RWPE1 (cell line): ENCODE measurements at regions not wholly inside any gene's neighbourhood (a gene's known extent, or its start where the extent isn't known, plus 50 kb on each side); places are given as distances from the start of the nearest gene placed in this dataset.

Experiments used
- CTCF ChIA-PET: fragments of 350-600 bp; sonication (Branson Sonifier 250); formaldehyde crosslinking; extraction: SDS; loops from one replicate; lab custom pipeline; 2021; lab: Yijun Ruan, JAX
- POLR2A ChIA-PET: fragments of 400-600 bp; formaldehyde crosslinking; extraction: SDS; loops from one replicate; lab custom pipeline; 2020; ENCODE audit warnings: antibody characterized with exemption; ENCODE audit not compliant: low non-redundant PET; lab: Yijun Ruan, JAX
- DNase-seq: peaks from one replicate; pipeline ENCODE4 v3.0.0; 2012; ENCODE audit warnings: low spot score
- H3K27ac ChIP-seq: fragments of 450-650 bp; 2 replicates; pipeline ENCODE4 v1.5.1; 2017
- TF ChIP-seq, protein P1 (sequence below): fragments of 450-650 bp; conservative IDR thresholded peaks from 2 replicates; pipeline ENCODE4 v1.5.1; 2017; ENCODE audit warnings: low read depth, mild to moderate bottlenecking

DNA sequence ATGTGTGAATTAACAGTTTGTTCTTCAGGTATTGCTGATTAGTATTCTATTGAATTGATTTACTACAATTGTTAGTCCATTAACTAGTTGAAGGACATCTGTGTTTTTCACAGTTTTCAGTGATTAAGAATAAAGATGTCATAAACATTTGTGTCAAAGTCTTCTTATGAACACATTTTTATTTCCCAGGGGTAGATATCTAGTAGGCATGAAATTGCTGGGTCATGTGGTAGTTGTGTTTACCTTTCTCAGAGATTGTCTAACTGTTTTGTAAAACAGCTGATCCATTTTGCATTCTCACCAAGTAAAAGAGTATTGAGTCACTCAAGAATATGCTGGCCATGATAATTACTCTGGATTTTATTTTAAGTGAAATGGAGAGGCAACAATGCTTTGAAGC lies 1145.3 kb downstream of the FSCB start:
- DNase-seq: no peak
- POLR2A ChIA-PET: no interaction called here

DNA sequence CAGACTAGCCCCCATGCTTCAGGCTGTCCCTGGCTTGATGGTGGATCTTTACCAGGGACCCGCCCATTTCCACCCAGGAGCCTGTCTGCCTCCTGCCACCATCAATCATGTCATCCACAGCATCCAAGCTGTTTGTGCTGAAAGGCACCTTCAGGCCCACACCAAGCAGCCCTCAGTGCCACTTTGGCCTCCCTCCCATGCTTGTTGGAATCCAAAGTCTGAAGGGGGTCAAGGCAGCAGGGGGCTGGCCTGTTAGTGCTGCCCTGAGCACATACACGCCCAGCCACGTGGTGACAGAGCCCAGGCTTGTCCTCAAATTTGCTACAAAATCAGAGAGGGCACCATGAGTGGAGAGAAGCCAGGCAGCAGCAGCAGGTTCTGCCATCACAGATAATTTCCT lies 1146.8 kb downstream of the FSCB start:
- TF ChIP-seq, protein P1, sequence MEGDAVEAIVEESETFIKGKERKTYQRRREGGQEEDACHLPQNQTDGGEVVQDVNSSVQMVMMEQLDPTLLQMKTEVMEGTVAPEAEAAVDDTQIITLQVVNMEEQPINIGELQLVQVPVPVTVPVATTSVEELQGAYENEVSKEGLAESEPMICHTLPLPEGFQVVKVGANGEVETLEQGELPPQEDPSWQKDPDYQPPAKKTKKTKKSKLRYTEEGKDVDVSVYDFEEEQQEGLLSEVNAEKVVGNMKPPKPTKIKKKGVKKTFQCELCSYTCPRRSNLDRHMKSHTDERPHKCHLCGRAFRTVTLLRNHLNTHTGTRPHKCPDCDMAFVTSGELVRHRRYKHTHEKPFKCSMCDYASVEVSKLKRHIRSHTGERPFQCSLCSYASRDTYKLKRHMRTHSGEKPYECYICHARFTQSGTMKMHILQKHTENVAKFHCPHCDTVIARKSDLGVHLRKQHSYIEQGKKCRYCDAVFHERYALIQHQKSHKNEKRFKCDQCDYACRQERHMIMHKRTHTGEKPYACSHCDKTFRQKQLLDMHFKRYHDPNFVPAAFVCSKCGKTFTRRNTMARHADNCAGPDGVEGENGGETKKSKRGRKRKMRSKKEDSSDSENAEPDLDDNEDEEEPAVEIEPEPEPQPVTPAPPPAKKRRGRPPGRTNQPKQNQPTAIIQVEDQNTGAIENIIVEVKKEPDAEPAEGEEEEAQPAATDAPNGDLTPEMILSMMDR: no peak
- no peak for DNase-seq
- ChIA-PET CTCF (no interaction called here), POLR2A (no interaction called here)
- no peak overlapping the region for H3K27ac ChIP-seq

More for the DNA sequence above, 1145.3 kb downstream of the FSCB start:
- CTCF ChIA-PET: no interaction called here
- TF ChIP-seq, protein P1: no peak
- no peak overlapping the region for H3K27ac ChIP-seq

DNA sequence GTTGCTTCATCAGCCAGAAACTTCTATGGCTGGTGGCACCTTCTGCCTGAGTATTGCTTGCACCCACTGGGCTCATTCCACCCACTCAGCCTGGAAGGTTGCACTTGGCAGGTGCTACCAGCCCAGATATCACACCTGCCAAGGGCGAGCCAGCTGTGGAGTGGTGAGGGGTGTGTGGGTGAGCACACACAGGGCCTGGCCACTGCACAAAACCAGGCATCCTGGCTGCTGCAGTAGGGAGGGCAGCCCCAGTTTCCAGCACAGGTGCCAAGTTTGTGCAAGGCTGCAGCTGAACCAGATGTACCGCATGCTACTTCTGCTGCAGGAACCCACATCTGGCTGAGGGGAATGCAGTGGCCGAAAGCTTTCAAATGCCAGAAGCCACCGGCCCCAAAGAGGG lies 1147.8 kb downstream of the FSCB start:
- no peak overlapping the region for H3K27ac ChIP-seq
- no peak for DNase-seq
- TF ChIP-seq, protein P1: no peak
- POLR2A ChIA-PET: no interaction called here
- CTCF ChIA-PET: no interaction called here

DNA sequence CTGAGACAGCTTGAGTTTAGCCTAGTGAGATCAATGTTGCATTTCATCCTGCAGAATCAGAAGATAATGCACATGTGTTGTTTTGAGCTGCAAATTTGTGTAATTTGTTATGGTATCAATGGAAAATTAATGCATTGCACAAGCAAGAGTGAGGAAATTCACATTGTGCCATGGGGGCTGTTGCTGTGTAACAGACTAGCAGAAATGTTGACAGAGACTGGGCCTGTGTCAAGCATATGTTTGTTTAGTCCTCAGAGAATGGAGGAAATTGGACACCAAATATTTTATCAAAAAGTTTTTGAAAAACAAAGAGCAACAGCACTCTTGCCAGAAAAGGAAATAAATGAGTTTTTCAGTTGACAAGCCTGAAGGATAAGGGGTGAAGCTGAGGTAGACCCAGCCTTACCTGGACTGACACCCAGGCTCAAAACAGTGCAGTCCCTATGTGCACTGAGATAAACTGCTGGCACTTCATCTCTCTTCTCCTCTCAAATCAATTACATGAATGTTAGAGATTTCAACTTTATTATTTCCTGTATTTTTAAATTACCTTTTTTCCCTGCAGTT lies 1150.0 kb downstream of the FSCB start:
- POLR2A ChIA-PET: no interaction called here
- TF ChIP-seq, protein P1: no peak
- DNase-seq: no peak
- CTCF ChIA-PET: no interaction called here
- H3K27ac ChIP-seq: no peak overlapping the region

DNA sequence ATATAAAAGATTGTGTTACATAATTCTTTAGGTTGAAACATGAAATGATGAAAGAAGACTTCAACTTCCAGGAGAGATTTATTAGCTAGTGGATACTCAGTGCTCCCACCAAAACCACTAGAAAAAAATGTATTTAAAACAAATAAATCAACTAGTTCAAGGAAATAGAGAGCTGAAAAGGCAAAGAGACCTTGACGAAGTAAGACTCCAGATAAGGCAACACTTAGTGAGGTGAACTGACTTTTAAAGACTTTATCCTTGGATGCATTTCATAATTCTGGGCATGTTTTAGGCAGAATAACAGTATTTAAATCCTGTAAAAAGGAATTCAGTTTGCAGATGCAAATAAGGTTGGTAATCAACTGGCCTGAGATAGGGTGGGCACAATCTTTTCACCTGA lies 1150.7 kb downstream of the FSCB start:
- ChIA-PET CTCF (no interaction called here), POLR2A (no interaction called here)
- no peak for DNase-seq
- TF ChIP-seq, protein P1: no peak
- H3K27ac ChIP-seq: no peak overlapping the region

DNA sequence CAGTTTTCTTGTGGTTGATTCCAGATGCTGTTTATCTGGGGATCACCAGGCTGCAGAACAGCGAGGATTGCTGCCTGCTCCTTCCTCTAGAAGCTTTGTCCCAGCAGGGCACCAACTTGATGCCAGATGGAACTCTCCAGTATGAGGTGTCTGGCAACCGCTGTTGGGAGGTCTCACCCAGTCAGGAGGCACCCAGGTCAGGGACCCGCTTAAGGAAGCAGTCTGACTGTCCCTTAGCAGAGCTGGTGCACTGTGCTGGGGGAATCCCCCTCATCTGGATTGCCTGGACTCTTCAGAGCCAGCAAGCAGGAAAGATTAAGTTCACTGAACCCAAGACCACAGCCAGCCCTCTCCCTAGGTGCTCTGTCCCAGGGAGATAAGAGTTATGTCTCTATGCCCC lies 1165.2 kb downstream of the FSCB start:
- CTCF ChIA-PET: no interaction called here
- no peak overlapping the region for H3K27ac ChIP-seq
- POLR2A ChIA-PET: no interaction called here
- TF ChIP-seq, protein P1: no peak
- DNase-seq: no peak
